D721Med (cell line): ENCODE measurements at regions not wholly inside any gene's neighbourhood (a gene's known extent, or its start where the extent isn't known, plus 50 kb on each side); places are given as distances from the start of the nearest gene placed in this dataset.

ENCODE experiments used
- DNase-seq: peaks from one replicate; pipeline ENCODE4 v3.0.0; 2011; ENCODE audit warnings: low spot score; ENCODE audit not compliant: insufficient read length
- FAIRE-seq: peaks from 2 replicates; lab custom pipeline; 2011; peaks lifted over from hg19 to GRCh38; lab: Jason Lieb, UNC
- TF ChIP-seq, protein P1 (sequence below): IDR thresholded peaks from 2 replicates; pipeline ENCODE4 v1.5.1; 2012; ENCODE audit warnings: mild to moderate bottlenecking, control low read depth; ENCODE audit not compliant: insufficient read depth; ENCODE audit errors: missing control alignments

DNA sequence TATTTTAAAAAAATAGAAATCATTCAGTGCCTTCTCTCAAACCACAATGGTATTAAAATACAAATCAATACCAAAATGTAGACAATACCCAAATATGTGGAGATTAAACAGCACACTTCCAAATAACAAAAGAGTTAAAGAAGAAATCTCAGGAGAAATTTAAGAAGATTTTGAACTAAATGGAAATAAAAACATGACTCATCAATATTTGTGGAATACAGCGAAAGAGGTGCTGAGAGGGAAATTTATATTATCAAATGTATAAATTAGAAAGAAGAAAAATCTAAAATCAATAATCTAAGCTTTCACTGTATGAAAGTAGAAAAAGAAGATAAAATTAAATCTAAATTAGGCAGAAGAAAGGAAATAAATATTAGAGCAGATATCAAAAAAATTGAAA, 233.1 kb downstream of the RPIA start:
- TF ChIP-seq, protein P1, sequence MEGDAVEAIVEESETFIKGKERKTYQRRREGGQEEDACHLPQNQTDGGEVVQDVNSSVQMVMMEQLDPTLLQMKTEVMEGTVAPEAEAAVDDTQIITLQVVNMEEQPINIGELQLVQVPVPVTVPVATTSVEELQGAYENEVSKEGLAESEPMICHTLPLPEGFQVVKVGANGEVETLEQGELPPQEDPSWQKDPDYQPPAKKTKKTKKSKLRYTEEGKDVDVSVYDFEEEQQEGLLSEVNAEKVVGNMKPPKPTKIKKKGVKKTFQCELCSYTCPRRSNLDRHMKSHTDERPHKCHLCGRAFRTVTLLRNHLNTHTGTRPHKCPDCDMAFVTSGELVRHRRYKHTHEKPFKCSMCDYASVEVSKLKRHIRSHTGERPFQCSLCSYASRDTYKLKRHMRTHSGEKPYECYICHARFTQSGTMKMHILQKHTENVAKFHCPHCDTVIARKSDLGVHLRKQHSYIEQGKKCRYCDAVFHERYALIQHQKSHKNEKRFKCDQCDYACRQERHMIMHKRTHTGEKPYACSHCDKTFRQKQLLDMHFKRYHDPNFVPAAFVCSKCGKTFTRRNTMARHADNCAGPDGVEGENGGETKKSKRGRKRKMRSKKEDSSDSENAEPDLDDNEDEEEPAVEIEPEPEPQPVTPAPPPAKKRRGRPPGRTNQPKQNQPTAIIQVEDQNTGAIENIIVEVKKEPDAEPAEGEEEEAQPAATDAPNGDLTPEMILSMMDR, result no peak
- FAIRE-seq (no peak), DNase-seq (no peak)

DNA sequence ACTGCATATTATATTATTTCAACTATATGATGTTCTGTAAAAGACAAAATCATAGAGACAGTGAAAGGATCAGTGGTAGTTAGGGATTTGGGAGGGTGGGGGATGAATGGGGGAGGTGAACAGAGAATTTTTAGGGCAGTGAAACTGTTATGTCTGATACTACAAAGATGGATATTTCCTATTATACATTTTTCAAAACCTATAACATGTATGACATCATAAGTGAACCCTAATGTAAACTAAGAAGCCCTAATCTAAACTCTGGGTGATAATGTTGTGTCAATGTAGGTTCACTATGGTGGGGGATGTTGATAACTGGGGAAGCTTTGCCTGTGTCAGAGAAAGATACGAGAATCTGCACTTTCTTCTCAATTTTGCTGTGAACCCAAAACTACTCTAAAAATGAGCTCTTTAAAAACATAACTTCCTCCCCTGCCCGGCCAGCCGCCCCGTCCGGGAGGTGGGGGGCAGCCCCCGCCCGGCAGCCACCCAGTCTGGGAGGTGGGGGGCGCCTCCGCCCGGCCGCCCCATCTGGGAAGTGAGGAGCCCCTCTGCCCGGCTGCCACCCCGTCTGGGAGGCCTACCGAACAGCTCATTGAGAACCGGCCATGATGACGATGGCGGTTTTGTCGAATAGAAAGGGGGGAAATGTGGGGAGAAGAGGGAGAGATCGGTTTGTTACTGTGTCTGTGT, 234.4 kb downstream of the RPIA start:
- FAIRE-seq, result no peak
- no peak for DNase-seq
- TF ChIP-seq, protein P1, result no peak

DNA sequence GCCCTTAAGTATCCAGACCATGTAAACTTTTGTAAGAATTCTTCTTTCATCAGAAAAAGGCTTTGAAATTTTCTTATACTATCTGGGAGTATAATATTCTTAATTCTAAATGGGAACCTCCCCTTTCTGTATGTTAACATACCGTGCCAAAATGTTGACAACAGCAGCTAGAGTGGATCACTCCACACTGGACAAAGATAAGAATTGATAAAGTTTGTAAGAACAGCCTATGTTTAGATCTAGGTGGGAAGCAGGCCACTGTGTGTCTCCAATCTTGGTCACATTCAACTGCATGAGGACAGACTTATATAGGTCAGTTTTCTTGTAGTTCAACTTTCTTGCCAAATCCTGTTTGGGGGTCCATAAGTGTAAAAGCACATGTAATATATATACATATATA, 235.7 kb downstream of the RPIA start:
- DNase-seq (no peak), FAIRE-seq (no peak)
- TF ChIP-seq, protein P1, result no peak

DNA sequence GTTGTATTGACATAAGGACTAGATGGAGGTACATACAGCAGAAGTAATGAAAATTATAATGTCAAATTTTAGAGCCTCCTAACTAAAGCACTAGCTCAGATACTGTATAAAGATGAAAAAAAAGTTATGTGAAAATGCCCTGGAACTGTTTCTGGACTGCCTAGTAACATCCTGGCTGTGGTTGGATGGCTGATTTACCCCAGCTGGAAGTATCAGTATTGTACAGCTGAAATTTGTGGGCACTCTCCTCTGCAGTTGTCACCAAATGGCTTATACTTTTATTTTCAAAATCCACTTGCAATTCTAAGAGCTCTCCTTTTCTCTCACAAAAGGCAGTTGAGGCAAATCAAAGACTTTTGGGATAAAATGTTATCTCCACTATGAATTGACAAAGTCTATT, 239.2 kb downstream of the RPIA start:
- FAIRE-seq (no peak), DNase-seq (no peak)
- TF ChIP-seq, protein P1, result no peak

DNA sequence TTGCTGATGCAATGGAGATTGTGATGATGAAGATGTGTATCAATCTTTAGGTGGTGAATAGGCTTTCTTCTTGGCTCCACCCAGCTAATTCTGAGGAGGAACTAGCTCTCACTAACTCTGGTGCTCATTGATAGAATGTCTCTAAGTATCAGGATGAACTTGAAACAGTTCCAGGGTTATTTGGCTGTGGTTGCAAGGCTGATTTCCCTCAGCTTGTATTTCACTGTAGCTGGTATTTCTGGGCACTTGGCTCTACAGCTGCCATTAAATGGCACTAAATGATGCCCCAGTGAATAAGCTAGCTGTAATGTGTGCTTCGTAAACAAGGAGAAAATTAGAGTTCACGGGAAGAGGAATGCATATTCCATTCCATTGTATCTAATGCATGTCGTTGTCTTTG, 241.2 kb downstream of the RPIA start:
- TF ChIP-seq, protein P1, result no peak
- FAIRE-seq, result no peak

DNA sequence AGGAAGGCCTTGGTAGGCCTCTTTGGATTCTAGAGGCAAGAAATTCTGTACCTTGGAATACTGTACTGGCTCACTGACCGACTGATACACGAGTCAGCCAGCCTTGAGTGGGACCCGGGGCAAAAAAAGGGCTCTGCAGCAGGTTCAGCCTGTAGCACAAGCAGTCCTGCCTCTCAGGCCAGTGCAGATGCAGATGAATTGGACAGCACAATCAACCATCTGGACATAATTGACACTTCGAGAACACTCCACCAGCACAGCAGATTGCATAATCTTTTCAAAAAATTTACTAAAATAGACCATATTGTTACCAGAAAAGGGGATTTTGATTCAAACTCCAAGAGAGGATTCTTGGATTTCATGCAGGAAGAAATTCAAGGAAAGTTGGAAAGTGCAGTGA, 241.6 kb downstream of the RPIA start:
- DNase-seq (no peak), FAIRE-seq (no peak)
- TF ChIP-seq, protein P1, result no peak

More for the DNA sequence above, 241.2 kb downstream of the RPIA start:
- no peak for DNase-seq

DNA sequence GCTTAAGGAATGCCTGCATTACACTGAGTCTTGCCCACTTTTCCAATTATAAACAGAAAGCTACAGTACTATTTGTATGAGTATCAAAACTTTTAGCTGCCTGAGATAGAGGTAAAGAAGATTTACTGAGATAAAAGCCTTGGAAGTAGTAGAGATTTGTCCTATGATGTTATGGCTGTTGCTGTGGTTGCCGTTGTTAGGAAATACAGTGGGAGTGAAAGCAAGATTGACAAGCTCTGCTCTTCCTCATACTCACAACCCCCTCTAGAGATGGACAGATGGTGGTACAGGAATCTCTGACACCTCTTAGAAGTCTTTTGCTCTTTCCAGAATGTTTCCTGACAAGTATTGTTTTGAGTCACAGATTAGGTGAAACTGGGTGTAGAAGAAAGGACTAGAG, 242.5 kb downstream of the RPIA start:
- FAIRE-seq, result no peak
- no peak for DNase-seq
- TF ChIP-seq, protein P1, result no peak
